T-cell (primary cell): ENCODE measurements at regions not wholly inside any gene's neighbourhood (a gene's known extent, or its start where the extent isn't known, plus 50 kb on each side); places are given as distances from the start of the nearest gene placed in this dataset.
"Not testable (repeated sequence)": the region's sequence is repeated elsewhere in the genome, so short reads cannot be mapped to it uniquely, and the experiment has no call there.

Source experiments
- ATAC-seq, 4 experiments: fragments of 200-7000 bp in 3 of 4; fragments of 150-1000 bp in 1 of 4; cut with Tn5 transposase; replicated peaks in 1 of 4; 1 replicate in 3 of 4; 2 replicates in 1 of 4; pipeline ENCODE4 v1.10.0; 2021; ENCODE audit warnings: moderate library complexity in 3 of 4, mild to moderate bottlenecking in 2 of 4, moderate number of reproducible peaks in 1 of 4
- CTCF ChIA-PET, 2 donors: fragments of 300-600 bp; sonication (Branson Sonifier 250); formaldehyde crosslinking; loops; one replicate each; lab custom pipeline; 2022; ENCODE audit warnings: antibody characterized with exemption in 2 of 2; lab: Charles Lee
- POLR2A ChIA-PET, 2 donors: fragments of 300-600 bp; sonication (Branson Sonifier 250); formaldehyde crosslinking; loops; one replicate each; lab custom pipeline; 2022; ENCODE audit warnings: antibody characterized with exemption in 2 of 2; lab: Charles Lee
- DNase-seq, 35 experiments: peaks; one replicate each; pipeline versions ENCODE4 v3.0.0 to v3.0.0-alpha.2; 2013 to 2023
- H3K27ac ChIP-seq: one replicate; pipeline ENCODE4 v1.5.1; 2013; ENCODE audit warnings: low read length
- H3K27me3 ChIP-seq, 2 experiments: replicated peaks in 1 of 2; 1 replicate in 1 of 2; 2 replicates in 1 of 2; pipeline versions ENCODE4 v1.6.1 to v1.7.0; 2013; ENCODE audit warnings: low read length in 1 of 2, mixed read lengths in 1 of 2; ENCODE audit not compliant: control insufficient read depth in 2 of 2, insufficient read depth in 2 of 2; ENCODE audit errors: extremely low read depth in 1 of 2
- H3K36me3 ChIP-seq, 2 donors: 1 replicate in 1 of 2; 2 replicates in 1 of 2; pipeline versions ENCODE4 v1.6.1 to v1.7.0; 2013; ENCODE audit warnings: low read length in 1 of 2; ENCODE audit not compliant: control insufficient read depth in 2 of 2, insufficient read depth in 1 of 2; ENCODE audit errors: extremely low read depth in 1 of 2
- H3K4me1 ChIP-seq, 2 experiments: 1 replicate in 1 of 2; 2 replicates in 1 of 2; pipeline versions ENCODE4 v1.6.1 to v1.7.0; 2013; ENCODE audit warnings: low read length in 2 of 2, mixed read lengths in 1 of 2; ENCODE audit not compliant: insufficient read depth in 2 of 2, control insufficient read depth in 1 of 2; ENCODE audit errors: extremely low read depth in 1 of 2
- H3K4me3 ChIP-seq, 2 donors: 1 replicate in 1 of 2; 2 replicates in 1 of 2; pipeline versions ENCODE4 v1.5.1 to v1.7.0; 2013; ENCODE audit warnings: mild to moderate bottlenecking in 2 of 2, low read length in 1 of 2, moderate library complexity in 1 of 2; ENCODE audit not compliant: control insufficient read depth in 1 of 2; ENCODE audit errors: extremely low read depth in 1 of 2
- H3K9me3 ChIP-seq: 2 replicates; pipeline ENCODE4 v1.7.0; 2013
- H3K27ac Mint-ChIP-seq, 2 donors: one replicate each; pipeline ENCODE4 v1.8.0; 2020 to 2021; ENCODE audit warnings: mild to moderate bottlenecking in 2 of 2, mixed read lengths in 2 of 2
- H3K27me3 Mint-ChIP-seq, 2 donors: one replicate each; pipeline ENCODE4 v1.8.0; 2021 to 2022; ENCODE audit warnings: mixed read lengths in 2 of 2
- H3K36me3 Mint-ChIP-seq: one replicate; pipeline ENCODE4 v1.8.0; 2021; ENCODE audit warnings: mixed read lengths
- H3K4me1 Mint-ChIP-seq, 3 donors: one replicate each; pipeline ENCODE4 v1.8.0; 2020 to 2022; ENCODE audit warnings: mixed read lengths in 3 of 3, mild to moderate bottlenecking in 1 of 3
- H3K4me3 Mint-ChIP-seq, 3 donors: one replicate each; pipeline ENCODE4 v1.8.0; 2020 to 2022; ENCODE audit warnings: mild to moderate bottlenecking in 3 of 3, mixed read lengths in 3 of 3, moderate library complexity in 3 of 3
- H3K9me3 Mint-ChIP-seq, 3 donors: one replicate each; pipeline ENCODE4 v1.8.0; 2020 to 2022; ENCODE audit warnings: mixed read lengths in 3 of 3
- WGBS: methylation state at CpG from one replicate; pipeline ENCODE4 v1.1.5; 2013; ENCODE audit warnings: missing lambda C conversion rate; ENCODE audit not compliant: insufficient coverage; 5-methylcytosine and 5-hydroxymethylcytosine counted together

- DNase-seq, H3K9me3 Mint-ChIP-seq, CTCF ChIA-PET, H3K27ac ChIP-seq, POLR2A ChIA-PET, H3K4me3 ChIP-seq, H3K4me1 Mint-ChIP-seq, H3K36me3 ChIP-seq, H3K4me3 Mint-ChIP-seq, H3K9me3 ChIP-seq, H3K27me3 Mint-ChIP-seq, ATAC-seq, H3K4me1 ChIP-seq, H3K36me3 Mint-ChIP-seq, H3K27me3 ChIP-seq, H3K27ac Mint-ChIP-seq: not testable (repeated sequence)
- no CpG with 5 or more reads among the region's 1 CpG for WGBS
Observed at GRCh38 chr1:58167131-58167530, 379.4 kb downstream of the OMA1 start.

- H3K36me3 Mint-ChIP-seq = no peaks in the 10 kb centered on the region
- H3K27ac Mint-ChIP-seq = no peak overlapping the region
- H3K9me3 ChIP-seq = no peaks in the 10 kb centered on the region
- ATAC-seq (no peak), DNase-seq (no peak)
- no peak overlapping the region for H3K4me3 Mint-ChIP-seq
- H3K36me3 ChIP-seq = no peaks in the 10 kb centered on the region
- peaks cover 0 to 3% of the 10 kb centered on the region in 2 donors for H3K27me3 Mint-ChIP-seq
- CTCF ChIA-PET = no interaction called here
- peaks cover 3 to 6% (median 3%) of the 10 kb centered on the region in 3 donors for H3K9me3 Mint-ChIP-seq
- H3K4me1 Mint-ChIP-seq = no peaks in the 10 kb centered on the region
- H3K4me1 ChIP-seq = no peaks in the 10 kb centered on the region
- 100% methylated on average over 1 of the region's 3 CpGs for WGBS
- H3K27ac ChIP-seq = no peak overlapping the region
- POLR2A ChIA-PET = no interaction called here
- no peak overlapping the region for H3K4me3 ChIP-seq
- H3K27me3 ChIP-seq = no peaks in the 10 kb centered on the region
Observed at GRCh38 chr1:58166417-58166816, 380.1 kb downstream of the OMA1 start.

- 93% methylated on average over 4 of the region's 6 CpGs for WGBS
- Mint-ChIP-seq H3K9me3 (peaks cover 3 to 6% (median 3%) of the 10 kb centered on the region in 3 donors), H3K4me3 (no peak overlapping the region), H3K4me1 (no peaks in the 10 kb centered on the region), H3K27me3 (peaks cover 0 to 3% of the 10 kb centered on the region in 2 donors), H3K27ac (no peak overlapping the region), H3K36me3 (no peaks in the 10 kb centered on the region)
- Histone ChIP-seq H3K27ac (no peak overlapping the region), H3K4me3 (no peak overlapping the region), H3K9me3 (no peaks in the 10 kb centered on the region), H3K36me3 (no peaks in the 10 kb centered on the region), H3K27me3 (no peaks in the 10 kb centered on the region), H3K4me1 (no peaks in the 10 kb centered on the region)
- CTCF ChIA-PET = no interaction called here
- DNase-seq = no peak
- ATAC-seq = no peak
- POLR2A ChIA-PET = interaction anchor here in 1 of 2 donors (0.6 kb wide), 1 partner anchor 98 kb away, joined by 6 read pairs; no protein-coding TSS in a partner anchor
Observed at GRCh38 chr1:58165073-58165472, 381.5 kb downstream of the OMA1 start.

- POLR2A ChIA-PET = no interaction called here
- H3K4me3 Mint-ChIP-seq = no peak overlapping the region
- no peaks in the 10 kb centered on the region for H3K36me3 Mint-ChIP-seq
- H3K27ac ChIP-seq = no peak overlapping the region
- no peaks in the 10 kb centered on the region for H3K4me1 Mint-ChIP-seq
- CTCF ChIA-PET = no interaction called here
- no peaks in the 10 kb centered on the region for H3K9me3 ChIP-seq
- ATAC-seq (no peak), DNase-seq (peak in 1 of 35 experiments; percentile 13)
- peaks cover 0 to 3% (median 3%) of the 10 kb centered on the region in 3 donors for H3K9me3 Mint-ChIP-seq
- H3K27me3 Mint-ChIP-seq = no peaks in the 10 kb centered on the region
- H3K27ac Mint-ChIP-seq = no peak overlapping the region
- no peaks in the 10 kb centered on the region for H3K27me3 ChIP-seq
- WGBS = 35% methylated on average over 5 of the region's 9 CpGs
- no peaks in the 10 kb centered on the region for H3K4me1 ChIP-seq
- no peaks in the 10 kb centered on the region for H3K36me3 ChIP-seq
- no peak overlapping the region for H3K4me3 ChIP-seq
Observed at GRCh38 chr1:58162952-58163550, 383.5 kb downstream of the OMA1 start.

- WGBS = 50% methylated on average over 1 of the region's 3 CpGs
Observed at GRCh38 chr1:58159434-58159830, 387.1 kb downstream of the OMA1 start.

GRCh38 chr1:58158506-58159433 is 387.8 kb downstream of the OMA1 start:
- Mint-ChIP-seq H3K27ac (no peak overlapping the region), H3K9me3 (no peaks in the 10 kb centered on the region), H3K4me3 (no peak overlapping the region), H3K27me3 (no peaks in the 10 kb centered on the region), H3K36me3 (no peaks in the 10 kb centered on the region), H3K4me1 (no peaks in the 10 kb centered on the region)
- 73% methylated on average over 3 of the region's 11 CpGs for WGBS
- Histone ChIP-seq H3K4me3 (no peak overlapping the region), H3K36me3 (no peaks in the 10 kb centered on the region), H3K9me3 (no peaks in the 10 kb centered on the region), H3K4me1 (no peaks in the 10 kb centered on the region), H3K27ac (no peak overlapping the region), H3K27me3 (no peaks in the 10 kb centered on the region)
- ChIA-PET CTCF (interaction anchor here in 1 of 2 donors (0.5 kb wide), 1 partner anchor 1327 kb away, joined by 5 read pairs; no protein-coding TSS in a partner anchor), POLR2A (no interaction called here)
- DNase-seq (no peak), ATAC-seq (no peak)

More at GRCh38 chr1:58159434-58159830, 387.1 kb downstream of the OMA1 start:
- ATAC-seq (no peak), DNase-seq (no peak)
- no peaks in the 10 kb centered on the region for H3K9me3 Mint-ChIP-seq
- ChIA-PET CTCF (interaction anchor here in 1 of 2 donors (0.5 kb wide), 1 partner anchor 1328 kb away, joined by 5 read pairs; no protein-coding TSS in a partner anchor), POLR2A (no interaction called here)
- H3K36me3 Mint-ChIP-seq = no peaks in the 10 kb centered on the region
- H3K36me3 ChIP-seq = no peaks in the 10 kb centered on the region
- H3K4me3 ChIP-seq = no peak overlapping the region
- no peaks in the 10 kb centered on the region for H3K4me1 ChIP-seq
- no peaks in the 10 kb centered on the region for H3K27me3 ChIP-seq
- H3K27ac Mint-ChIP-seq = no peak overlapping the region
- no peak overlapping the region for H3K4me3 Mint-ChIP-seq
- no peak overlapping the region for H3K27ac ChIP-seq
- H3K4me1 Mint-ChIP-seq = no peaks in the 10 kb centered on the region
- H3K27me3 Mint-ChIP-seq = no peaks in the 10 kb centered on the region
- no peaks in the 10 kb centered on the region for H3K9me3 ChIP-seq
